ENCODE measurements at regions not wholly inside any gene's neighbourhood (a gene's known extent, or its start where the extent isn't known, plus 50 kb on each side); places are given as distances from the start of the nearest gene placed in this dataset.

DNA sequence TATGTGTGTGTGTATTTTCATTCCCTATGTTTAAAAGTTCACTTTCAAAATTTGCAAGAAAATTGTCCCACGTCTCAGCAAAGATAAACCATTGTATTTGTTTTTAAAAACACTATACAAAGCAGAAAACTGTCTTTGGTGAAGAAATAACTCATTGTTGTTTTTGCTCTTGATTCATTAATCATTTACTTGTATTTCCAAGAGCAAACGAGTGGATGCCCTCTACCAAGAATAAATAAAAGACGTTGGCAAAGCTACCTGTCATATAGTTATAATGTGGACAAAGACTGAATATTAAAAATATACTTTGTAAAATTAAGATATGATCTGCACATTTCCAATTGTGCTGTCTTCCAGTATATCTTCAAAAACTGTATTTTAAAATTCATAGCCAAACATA, 210.9 kb upstream of the NDST3 start:
- intact Hi-C loops (cut with micrococcal nuclease), result no loop called here
- CTCF ChIA-PET, result no interaction called here

More for the DNA sequence above, 210.9 kb upstream of the NDST3 start:
- no peaks in the 10 kb centered on the region for H3K9me3 ChIP-seq (replicated peaks; ENCODE audit: control insufficient read depth, insufficient read depth, low read length)
- BruUV-seq (replicated peaks), result no TSS peak
- no peak overlapping the region for H3K4me3 ChIP-seq (replicated peaks in 1 of 3; ENCODE audit: insufficient read depth in 1 of 3, low read depth in 1 of 3, low read length in 3 of 3)
- DNase-seq (ENCODE audit: low read depth, low spot score), result no peak
- no peak overlapping the region for H3K27ac ChIP-seq (ENCODE audit: insufficient read depth, low read depth, low read length)
- no peaks in the 10 kb centered on the region for H3K4me1 ChIP-seq (ENCODE audit: control insufficient read depth, extremely low read depth, insufficient read depth, low read length)
- no peaks in the 10 kb centered on the region for H3K27me3 ChIP-seq (ENCODE audit: control insufficient read depth in 2 of 2, insufficient read depth in 2 of 2, low read length in 2 of 2)
- H4K20me1 ChIP-seq (replicated peaks; ENCODE audit: control insufficient read depth, extremely low read depth, insufficient read depth, low read length), result no peaks in the 10 kb centered on the region
- no peak overlapping the region for H2AFZ ChIP-seq (ENCODE audit: low read depth, low read length)
- dilution Hi-C loops (cut with MboI; ENCODE audit: extremely low pct_ligation_motif_present, low sequenced_read_pairs), result no loop called here
- H3K4me2 ChIP-seq (ENCODE audit: insufficient read depth, low read length), result no peak overlapping the region
- no peak overlapping the region for H3K9ac ChIP-seq (replicated peaks; ENCODE audit: extremely low read depth, insufficient read depth, low read length)
- FAIRE-seq, result no peak
- H3K79me2 ChIP-seq (ENCODE audit: control insufficient read depth, insufficient read depth, low read length), result no peaks in the 10 kb centered on the region
- H3K9me1 ChIP-seq (replicated peaks; ENCODE audit: control insufficient read depth, extremely low read depth, insufficient read depth, low read length), result no peaks in the 10 kb centered on the region
- H3K36me3 ChIP-seq (ENCODE audit: control insufficient read depth in 2 of 2, extremely low read depth in 1 of 2, insufficient read depth in 2 of 2, low read length in 2 of 2), result no peaks in the 10 kb centered on the region
- TF ChIP-seq GATA2 (IDR thresholded peaks at IDR 0.05; ENCODE audit: insufficient read depth, insufficient read length, low read depth, low read length) (no peak), EZH2 (IDR thresholded peaks at IDR 0.05; ENCODE audit: borderline replicate concordance, low read depth, low read length, severe bottlenecking) (no peak), MYC (IDR thresholded peaks at IDR 0.05; ENCODE audit: low read depth, low read length) (no peak), POLR2A (IDR thresholded peaks at IDR 0.05; ENCODE audit: low read depth, low read length) (no peak), FOS (IDR thresholded peaks at IDR 0.05; ENCODE audit: borderline replicate concordance, insufficient read depth, low read length) (no peak), JUN (IDR thresholded peaks at IDR 0.05; ENCODE audit: borderline replicate concordance, insufficient read depth, insufficient read length, low read depth) (no peak), POLR2AphosphoS5 (IDR thresholded peaks at IDR 0.05; ENCODE audit: insufficient read depth, low read depth, low read length) (no peak)
- TF ChIP-seq, protein P1, sequence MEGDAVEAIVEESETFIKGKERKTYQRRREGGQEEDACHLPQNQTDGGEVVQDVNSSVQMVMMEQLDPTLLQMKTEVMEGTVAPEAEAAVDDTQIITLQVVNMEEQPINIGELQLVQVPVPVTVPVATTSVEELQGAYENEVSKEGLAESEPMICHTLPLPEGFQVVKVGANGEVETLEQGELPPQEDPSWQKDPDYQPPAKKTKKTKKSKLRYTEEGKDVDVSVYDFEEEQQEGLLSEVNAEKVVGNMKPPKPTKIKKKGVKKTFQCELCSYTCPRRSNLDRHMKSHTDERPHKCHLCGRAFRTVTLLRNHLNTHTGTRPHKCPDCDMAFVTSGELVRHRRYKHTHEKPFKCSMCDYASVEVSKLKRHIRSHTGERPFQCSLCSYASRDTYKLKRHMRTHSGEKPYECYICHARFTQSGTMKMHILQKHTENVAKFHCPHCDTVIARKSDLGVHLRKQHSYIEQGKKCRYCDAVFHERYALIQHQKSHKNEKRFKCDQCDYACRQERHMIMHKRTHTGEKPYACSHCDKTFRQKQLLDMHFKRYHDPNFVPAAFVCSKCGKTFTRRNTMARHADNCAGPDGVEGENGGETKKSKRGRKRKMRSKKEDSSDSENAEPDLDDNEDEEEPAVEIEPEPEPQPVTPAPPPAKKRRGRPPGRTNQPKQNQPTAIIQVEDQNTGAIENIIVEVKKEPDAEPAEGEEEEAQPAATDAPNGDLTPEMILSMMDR (IDR thresholded peaks at IDR 0.05; ENCODE audit: extremely low read depth in 1 of 2, insufficient read depth in 1 of 2, low read depth in 1 of 2, low read length in 2 of 2), result no peak
- TF ChIP-seq, protein P2, sequence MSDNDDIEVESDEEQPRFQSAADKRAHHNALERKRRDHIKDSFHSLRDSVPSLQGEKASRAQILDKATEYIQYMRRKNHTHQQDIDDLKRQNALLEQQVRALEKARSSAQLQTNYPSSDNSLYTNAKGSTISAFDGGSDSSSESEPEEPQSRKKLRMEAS (IDR thresholded peaks at IDR 0.05; ENCODE audit: insufficient read depth, insufficient read length), result no peak
- POLR2A ChIA-PET, result no interaction called here
